ACC112 (cell line): ENCODE measurements at regions not wholly inside any gene's neighbourhood (a gene's known extent, or its start where the extent isn't known, plus 50 kb on each side); places are given as distances from the start of the nearest gene placed in this dataset.
"Not testable (repeated sequence)": the region's sequence is repeated elsewhere in the genome, so short reads cannot be mapped to it uniquely, and the experiment has no call there.

Experiments used
- H2AFZ ChIP-seq: fragments of 200-600 bp; sonication (generic); one replicate; pipeline ENCODE4 v1.6.0; 2017; ENCODE audit warnings: antibody characterized with exemption, low read length; ENCODE audit not compliant: unreplicated experiment
- H3K27ac ChIP-seq: fragments of 200-600 bp; sonication (generic); 2 replicates; pipeline ENCODE4 v1.5.1; 2014; ENCODE audit warnings: low read depth, mild to moderate bottlenecking, antibody characterized with exemption, low read length, moderate library complexity
- H3K27me3 ChIP-seq: fragments of 200-600 bp; sonication (generic); 2 replicates; pipeline ENCODE4 v1.6.1; 2014; ENCODE audit warnings: mild to moderate bottlenecking, antibody characterized with exemption, low read length, moderate library complexity, mixed read lengths; ENCODE audit not compliant: insufficient read depth
- H3K36me3 ChIP-seq: fragments of 200-600 bp; sonication (generic); 2 replicates; pipeline ENCODE4 v1.6.1; 2016; ENCODE audit warnings: mild to moderate bottlenecking, antibody characterized with exemption, low read length, moderate library complexity, mixed read lengths; ENCODE audit not compliant: insufficient read depth
- H3K4me1 ChIP-seq: fragments of 200-600 bp; sonication (generic); one replicate; pipeline ENCODE4 v1.6.1; 2016; ENCODE audit warnings: low read length, mixed read lengths; ENCODE audit not compliant: insufficient read depth, unreplicated experiment, control insufficient read depth
- H3K4me3 ChIP-seq: fragments of 200-600 bp; sonication (generic); 2 replicates; pipeline ENCODE4 v1.5.1; 2014; ENCODE audit warnings: mild to moderate bottlenecking, low read depth, low read length
- H3K79me2 ChIP-seq: fragments of 200-600 bp; sonication (generic); one replicate; pipeline ENCODE4 v1.6.0; 2016; ENCODE audit warnings: low read length; ENCODE audit not compliant: control insufficient read depth, unreplicated experiment, insufficient read depth

GRCh38 chr4:132344924-132345828 is 803.9 kb upstream of the PCDH10 start:
- Histone ChIP-seq H3K36me3 (no peaks in the 10 kb centered on the region), H3K4me1 (no peaks in the 10 kb centered on the region), H3K27ac (no peak overlapping the region), H3K27me3 (no peaks in the 10 kb centered on the region), H2AFZ (no peak overlapping the region), H3K79me2 (no peaks in the 10 kb centered on the region), H3K4me3 (no peak overlapping the region)

- no peaks in the 10 kb centered on the region for H3K36me3 ChIP-seq
- no peaks in the 10 kb centered on the region for H3K79me2 ChIP-seq
- no peak overlapping the region for H3K27ac ChIP-seq
- no peaks in the 10 kb centered on the region for H3K4me1 ChIP-seq
- H2AFZ ChIP-seq = no peak overlapping the region
- no peaks in the 10 kb centered on the region for H3K27me3 ChIP-seq
- no peak overlapping the region for H3K4me3 ChIP-seq
These were observed 803.1 kb upstream of the PCDH10 start for GRCh38 chr4:132346016-132346415.

- H3K4me3 ChIP-seq, H3K27me3 ChIP-seq, H3K27ac ChIP-seq, H3K36me3 ChIP-seq, H2AFZ ChIP-seq, H3K79me2 ChIP-seq, H3K4me1 ChIP-seq: not testable (repeated sequence)
These were observed 797.5 kb upstream of the PCDH10 start for GRCh38 chr4:132351606-132352005.

- H3K79me2 ChIP-seq = no peaks in the 10 kb centered on the region
- no peaks in the 10 kb centered on the region for H3K36me3 ChIP-seq
- no peak overlapping the region for H3K27ac ChIP-seq
- no peak overlapping the region for H2AFZ ChIP-seq
- H3K4me1 ChIP-seq = no peaks in the 10 kb centered on the region
- H3K27me3 ChIP-seq = no peaks in the 10 kb centered on the region
- no peak overlapping the region for H3K4me3 ChIP-seq
These were observed 766.9 kb upstream of the PCDH10 start for GRCh38 chr4:132382243-132382642.

- Histone ChIP-seq H3K4me3 (no peak overlapping the region), H3K36me3 (no peaks in the 10 kb centered on the region), H3K4me1 (peaks cover 5% of the 10 kb centered on the region), H3K79me2 (no peaks in the 10 kb centered on the region), H3K27me3 (no peaks in the 10 kb centered on the region), H3K27ac (no peak overlapping the region), H2AFZ (no peak overlapping the region)
These were observed 765.4 kb upstream of the PCDH10 start for GRCh38 chr4:132383571-132384199.

GRCh38 chr4:132384709-132385108 is 764.4 kb upstream of the PCDH10 start:
- H3K36me3 ChIP-seq = no peaks in the 10 kb centered on the region
- no peaks in the 10 kb centered on the region for H3K79me2 ChIP-seq
- no peak overlapping the region for H3K4me3 ChIP-seq
- H3K4me1 ChIP-seq = peaks cover 5% of the 10 kb centered on the region
- H3K27me3 ChIP-seq = no peaks in the 10 kb centered on the region
- H2AFZ ChIP-seq = no peak overlapping the region
- H3K27ac ChIP-seq = no peak overlapping the region

- Histone ChIP-seq H3K27ac (no peak overlapping the region), H3K4me1 (peaks cover 5% of the 10 kb centered on the region), H2AFZ (no peak overlapping the region), H3K27me3 (no peaks in the 10 kb centered on the region), H3K4me3 (no peak overlapping the region), H3K79me2 (no peaks in the 10 kb centered on the region), H3K36me3 (no peaks in the 10 kb centered on the region)
These were observed 763.0 kb upstream of the PCDH10 start for GRCh38 chr4:132386130-132386529.

- peaks cover 5% of the 10 kb centered on the region for H3K4me1 ChIP-seq
- no peak overlapping the region for H3K27ac ChIP-seq
- no peaks in the 10 kb centered on the region for H3K27me3 ChIP-seq
- H3K79me2 ChIP-seq = no peaks in the 10 kb centered on the region
- H2AFZ ChIP-seq = no peak overlapping the region
- no peak overlapping the region for H3K4me3 ChIP-seq
- H3K36me3 ChIP-seq = no peaks in the 10 kb centered on the region
These were observed 762.0 kb upstream of the PCDH10 start for GRCh38 chr4:132387060-132387459.

GRCh38 chr4:132395561-132395960 is 753.5 kb upstream of the PCDH10 start:
- H3K4me3 ChIP-seq = no peak overlapping the region
- H3K27ac ChIP-seq = no peak overlapping the region
- peak overlapping the region; percentile 28 for H2AFZ ChIP-seq
- no peaks in the 10 kb centered on the region for H3K79me2 ChIP-seq
- no peaks in the 10 kb centered on the region for H3K4me1 ChIP-seq
- H3K27me3 ChIP-seq = no peaks in the 10 kb centered on the region
- no peaks in the 10 kb centered on the region for H3K36me3 ChIP-seq

GRCh38 chr4:132396636-132397035 is 752.5 kb upstream of the PCDH10 start:
- H3K27ac ChIP-seq = no peak overlapping the region
- no peak overlapping the region for H2AFZ ChIP-seq

GRCh38 chr4:132417220-132417619 is 731.9 kb upstream of the PCDH10 start:
- Histone ChIP-seq H3K27me3 (no peaks in the 10 kb centered on the region), H3K79me2 (no peaks in the 10 kb centered on the region), H3K4me3 (no peak overlapping the region), H3K36me3 (no peaks in the 10 kb centered on the region), H3K4me1 (no peaks in the 10 kb centered on the region), H3K27ac (no peak overlapping the region), H2AFZ (no peak overlapping the region)

More at GRCh38 chr4:132396636-132397035, 752.5 kb upstream of the PCDH10 start:
- Histone ChIP-seq H3K27me3 (no peaks in the 10 kb centered on the region), H3K4me1 (no peaks in the 10 kb centered on the region), H3K4me3 (no peak overlapping the region), H3K36me3 (no peaks in the 10 kb centered on the region), H3K79me2 (no peaks in the 10 kb centered on the region)
